ENCODE measurements at regions not wholly inside any gene's neighbourhood (a gene's known extent, or its start where the extent isn't known, plus 50 kb on each side); places are given as distances from the start of the nearest gene placed in this dataset.

DNA sequence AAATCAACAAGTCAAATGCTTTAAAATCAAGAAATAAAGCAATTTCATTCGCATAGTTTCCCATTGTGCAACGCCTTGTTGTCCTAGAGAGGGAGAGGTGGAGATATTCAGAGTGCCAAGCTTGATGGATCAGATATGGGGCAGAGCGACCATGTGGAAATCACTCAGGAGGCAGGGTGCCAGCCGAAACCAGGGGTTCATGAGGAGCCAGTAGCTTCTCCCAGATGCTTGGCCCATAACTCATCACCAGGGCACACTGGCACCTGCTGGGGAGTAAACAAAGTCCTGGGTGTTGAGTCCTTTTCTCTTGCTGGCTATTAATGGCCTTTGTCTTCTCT, 53.0 kb upstream of the ASAP2 start:
- H4K20me1 ChIP-seq (ENCODE audit: control insufficient read depth, extremely low read depth, insufficient read depth, low read length) = no peaks in the 10 kb centered on the region
- peaks cover 8% of the 10 kb centered on the region for H3K4me1 ChIP-seq (ENCODE audit: control insufficient read depth, extremely low read depth, insufficient read depth, low read length)
- H3K9me1 ChIP-seq (ENCODE audit: control insufficient read depth, extremely low read depth, insufficient read depth, low read length) = no peaks in the 10 kb centered on the region
- no peaks in the 10 kb centered on the region for H3K9me3 ChIP-seq (ENCODE audit: control insufficient read depth, low read depth, low read length)
- no peak for TF ChIP-seq CTCF (optimal IDR thresholded peaks at IDR 0.05 in 1 of 3, IDR thresholded peaks at IDR 0.05 in 1 of 3, conservative IDR thresholded peaks at IDR 0.05 in 1 of 3; ENCODE audit: extremely low read depth in 1 of 3, insufficient read depth in 2 of 3, low read length in 3 of 3)
- no peaks in the 10 kb centered on the region for H3K27me3 ChIP-seq (ENCODE audit: control insufficient read depth, extremely low read depth, insufficient read depth, low read length)
- H3K79me2 ChIP-seq (ENCODE audit: control insufficient read depth, insufficient read depth, low read length) = no peaks in the 10 kb centered on the region
- dilution Hi-C loops (cut with MboI; ENCODE audit: extremely low pct_ligation_motif_present, low sequenced_read_pairs) = no loop called here
- FAIRE-seq (peak; percentile 58), DNase-seq (ENCODE audit: low read depth, low spot score) (no peak)
- H3K9ac ChIP-seq (ENCODE audit: control insufficient read depth, extremely low read depth, insufficient read depth, low read length) = no peak overlapping the region
- no peak overlapping the region for H3K27ac ChIP-seq (ENCODE audit: control insufficient read depth, insufficient read depth, low read length)
- no peaks in the 10 kb centered on the region for H3K36me3 ChIP-seq (ENCODE audit: control insufficient read depth in 2 of 2, extremely low read depth in 1 of 2, insufficient read depth in 2 of 2, low read length in 2 of 2)
- no peak overlapping the region for H2AFZ ChIP-seq (ENCODE audit: control insufficient read depth, low read length)
- H3K4me2 ChIP-seq (ENCODE audit: control insufficient read depth, extremely low read depth, insufficient read depth, low read depth, low read length) = no peak overlapping the region
- H3K4me3 ChIP-seq (ENCODE audit: control insufficient read depth in 2 of 3, extremely low read depth in 1 of 3, insufficient read depth in 2 of 3, low read depth in 1 of 3, low read length in 3 of 3) = no peak overlapping the region

GRCh38 chr2:9152975-9153642, 53.5 kb upstream of the ASAP2 start:
- no peak overlapping the region for H3K27ac ChIP-seq (ENCODE audit: control insufficient read depth, insufficient read depth, low read length)
- DNase-seq (ENCODE audit: low read depth, low spot score) = no peak
- TF ChIP-seq EZH2 (IDR thresholded peaks at IDR 0.05; ENCODE audit: low read length) (no peak), CTCF (optimal IDR thresholded peaks at IDR 0.05 in 1 of 3, IDR thresholded peaks at IDR 0.05 in 1 of 3, conservative IDR thresholded peaks at IDR 0.05 in 1 of 3; ENCODE audit: extremely low read depth in 1 of 3, insufficient read depth in 2 of 3, low read length in 3 of 3) (no peak)
- peak overlapping the region; percentile 52 for H2AFZ ChIP-seq (ENCODE audit: control insufficient read depth, low read length)
- H3K9me1 ChIP-seq (ENCODE audit: control insufficient read depth, extremely low read depth, insufficient read depth, low read length) = no peaks in the 10 kb centered on the region
- no peaks in the 10 kb centered on the region for H3K9me3 ChIP-seq (ENCODE audit: control insufficient read depth, low read depth, low read length)
- H3K4me2 ChIP-seq (ENCODE audit: control insufficient read depth, extremely low read depth, insufficient read depth, low read depth, low read length) = peak overlapping the region; percentile 47
- no peaks in the 10 kb centered on the region for H4K20me1 ChIP-seq (ENCODE audit: control insufficient read depth, extremely low read depth, insufficient read depth, low read length)
- no peaks in the 10 kb centered on the region for H3K27me3 ChIP-seq (ENCODE audit: control insufficient read depth, extremely low read depth, insufficient read depth, low read length)
- no peak overlapping the region for H3K4me3 ChIP-seq (ENCODE audit: control insufficient read depth in 2 of 3, extremely low read depth in 1 of 3, insufficient read depth in 2 of 3, low read depth in 1 of 3, low read length in 3 of 3)
- H3K4me1 ChIP-seq (ENCODE audit: control insufficient read depth, extremely low read depth, insufficient read depth, low read length) = peaks cover 8% of the 10 kb centered on the region
- H3K79me2 ChIP-seq (ENCODE audit: control insufficient read depth, insufficient read depth, low read length) = no peaks in the 10 kb centered on the region
- H3K9ac ChIP-seq (ENCODE audit: control insufficient read depth, extremely low read depth, insufficient read depth, low read length) = no peak overlapping the region
- peak; percentile 49 for FAIRE-seq
- H3K36me3 ChIP-seq (ENCODE audit: control insufficient read depth in 2 of 2, extremely low read depth in 1 of 2, insufficient read depth in 2 of 2, low read length in 2 of 2) = no peaks in the 10 kb centered on the region
- dilution Hi-C loops (cut with MboI; ENCODE audit: extremely low pct_ligation_motif_present, low sequenced_read_pairs) = no loop called here

Measured in keratinocyte (primary cell).